H1 (cell line): ENCODE measurements at regions not wholly inside any gene's neighbourhood (a gene's known extent, or its start where the extent isn't known, plus 50 kb on each side); places are given as distances from the start of the nearest gene placed in this dataset.

Source experiments
- BACH1 ChIP-seq: IDR thresholded peaks from 2 replicates; pipeline ENCODE4 v1.6.1; 2012; ENCODE audit warnings: low read length, improper control_type of control experiment
- BCL11A ChIP-seq, 2 experiments: IDR thresholded peaks; one replicate each; pipeline ENCODE4 v1.6.1; 2011; ENCODE audit warnings: low read depth in 2 of 2, low read length in 2 of 2, mild to moderate bottlenecking in 2 of 2
- CTBP2 ChIP-seq: IDR thresholded peaks from 2 replicates; pipeline ENCODE4 v1.7.0; 2011; ENCODE audit warnings: borderline replicate concordance, mild to moderate bottlenecking, moderate library complexity, mixed read lengths, low read length; ENCODE audit not compliant: insufficient read depth, insufficient read length
- GTF2F1 ChIP-seq: IDR thresholded peaks from 2 replicates; pipeline ENCODE4 v1.6.1; 2012; ENCODE audit warnings: low read depth, low read length, improper control_type of control experiment, borderline replicate concordance
- HDAC2 ChIP-seq, 2 experiments: fragments of 300-600 bp in 1 of 2; sonication (generic) in 1 of 2; IDR thresholded peaks; 2 replicates each; pipeline ENCODE4 v1.6.1; 2011 to 2012; ENCODE audit warnings: low read depth in 2 of 2, low read length in 2 of 2, mild to moderate bottlenecking in 2 of 2, moderate library complexity in 2 of 2, borderline replicate concordance in 1 of 2, inconsistent platforms in 1 of 2
- POU5F1 ChIP-seq: IDR thresholded peaks from 2 replicates; pipeline ENCODE4 v1.6.1; 2011; ENCODE audit warnings: low read depth, mild to moderate bottlenecking, low read length, moderate library complexity
- RBBP5 ChIP-seq: IDR thresholded peaks from 2 replicates; pipeline ENCODE4 v1.7.1; 2012; ENCODE audit warnings: low read depth, mild to moderate bottlenecking, inconsistent platforms, low read length, moderate library complexity, borderline replicate concordance
- TF ChIP-seq, protein P1 (sequence below): fragments of 300-600 bp; sonication (generic); IDR thresholded peaks from 2 replicates; pipeline ENCODE4 v1.7.1; 2012; ENCODE audit warnings: low read length, moderate library complexity, mild to moderate bottlenecking, inconsistent platforms; ENCODE audit not compliant: insufficient replicate concordance

DNA sequence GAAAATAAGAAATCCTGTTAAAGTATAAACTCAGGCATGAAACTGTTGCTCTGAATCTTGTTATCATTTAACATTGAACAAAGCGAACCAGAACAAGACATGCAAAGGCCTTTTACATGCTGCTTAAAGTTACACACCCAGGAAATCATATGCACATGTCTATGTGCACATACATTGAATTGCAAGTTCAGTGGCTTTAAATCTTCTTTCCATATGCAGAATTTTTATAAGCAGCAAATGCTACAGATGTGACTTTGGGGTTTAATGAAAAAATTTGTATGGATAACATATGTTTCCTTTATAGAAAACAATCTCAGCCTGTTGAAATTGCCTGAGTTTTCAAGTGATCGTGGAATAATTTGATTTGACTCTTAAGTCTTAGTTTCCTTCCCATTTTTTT, 193.9 kb downstream of the AEBP2 start (continued):
- TF ChIP-seq GTF2F1 (no peak), BCL11A (IDR thresholded peaks at IDR 0.05; ENCODE audit: low read depth in 2 of 2, low read length in 2 of 2) (no peak), RBBP5 (no peak), HDAC2 (IDR thresholded peaks at IDR 0.05; ENCODE audit: borderline replicate concordance in 1 of 2, low read depth in 2 of 2, low read length in 2 of 2) (no peak), BACH1 (no peak), POU5F1 (no peak), CTBP2 (no peak)
- TF ChIP-seq, protein P1, sequence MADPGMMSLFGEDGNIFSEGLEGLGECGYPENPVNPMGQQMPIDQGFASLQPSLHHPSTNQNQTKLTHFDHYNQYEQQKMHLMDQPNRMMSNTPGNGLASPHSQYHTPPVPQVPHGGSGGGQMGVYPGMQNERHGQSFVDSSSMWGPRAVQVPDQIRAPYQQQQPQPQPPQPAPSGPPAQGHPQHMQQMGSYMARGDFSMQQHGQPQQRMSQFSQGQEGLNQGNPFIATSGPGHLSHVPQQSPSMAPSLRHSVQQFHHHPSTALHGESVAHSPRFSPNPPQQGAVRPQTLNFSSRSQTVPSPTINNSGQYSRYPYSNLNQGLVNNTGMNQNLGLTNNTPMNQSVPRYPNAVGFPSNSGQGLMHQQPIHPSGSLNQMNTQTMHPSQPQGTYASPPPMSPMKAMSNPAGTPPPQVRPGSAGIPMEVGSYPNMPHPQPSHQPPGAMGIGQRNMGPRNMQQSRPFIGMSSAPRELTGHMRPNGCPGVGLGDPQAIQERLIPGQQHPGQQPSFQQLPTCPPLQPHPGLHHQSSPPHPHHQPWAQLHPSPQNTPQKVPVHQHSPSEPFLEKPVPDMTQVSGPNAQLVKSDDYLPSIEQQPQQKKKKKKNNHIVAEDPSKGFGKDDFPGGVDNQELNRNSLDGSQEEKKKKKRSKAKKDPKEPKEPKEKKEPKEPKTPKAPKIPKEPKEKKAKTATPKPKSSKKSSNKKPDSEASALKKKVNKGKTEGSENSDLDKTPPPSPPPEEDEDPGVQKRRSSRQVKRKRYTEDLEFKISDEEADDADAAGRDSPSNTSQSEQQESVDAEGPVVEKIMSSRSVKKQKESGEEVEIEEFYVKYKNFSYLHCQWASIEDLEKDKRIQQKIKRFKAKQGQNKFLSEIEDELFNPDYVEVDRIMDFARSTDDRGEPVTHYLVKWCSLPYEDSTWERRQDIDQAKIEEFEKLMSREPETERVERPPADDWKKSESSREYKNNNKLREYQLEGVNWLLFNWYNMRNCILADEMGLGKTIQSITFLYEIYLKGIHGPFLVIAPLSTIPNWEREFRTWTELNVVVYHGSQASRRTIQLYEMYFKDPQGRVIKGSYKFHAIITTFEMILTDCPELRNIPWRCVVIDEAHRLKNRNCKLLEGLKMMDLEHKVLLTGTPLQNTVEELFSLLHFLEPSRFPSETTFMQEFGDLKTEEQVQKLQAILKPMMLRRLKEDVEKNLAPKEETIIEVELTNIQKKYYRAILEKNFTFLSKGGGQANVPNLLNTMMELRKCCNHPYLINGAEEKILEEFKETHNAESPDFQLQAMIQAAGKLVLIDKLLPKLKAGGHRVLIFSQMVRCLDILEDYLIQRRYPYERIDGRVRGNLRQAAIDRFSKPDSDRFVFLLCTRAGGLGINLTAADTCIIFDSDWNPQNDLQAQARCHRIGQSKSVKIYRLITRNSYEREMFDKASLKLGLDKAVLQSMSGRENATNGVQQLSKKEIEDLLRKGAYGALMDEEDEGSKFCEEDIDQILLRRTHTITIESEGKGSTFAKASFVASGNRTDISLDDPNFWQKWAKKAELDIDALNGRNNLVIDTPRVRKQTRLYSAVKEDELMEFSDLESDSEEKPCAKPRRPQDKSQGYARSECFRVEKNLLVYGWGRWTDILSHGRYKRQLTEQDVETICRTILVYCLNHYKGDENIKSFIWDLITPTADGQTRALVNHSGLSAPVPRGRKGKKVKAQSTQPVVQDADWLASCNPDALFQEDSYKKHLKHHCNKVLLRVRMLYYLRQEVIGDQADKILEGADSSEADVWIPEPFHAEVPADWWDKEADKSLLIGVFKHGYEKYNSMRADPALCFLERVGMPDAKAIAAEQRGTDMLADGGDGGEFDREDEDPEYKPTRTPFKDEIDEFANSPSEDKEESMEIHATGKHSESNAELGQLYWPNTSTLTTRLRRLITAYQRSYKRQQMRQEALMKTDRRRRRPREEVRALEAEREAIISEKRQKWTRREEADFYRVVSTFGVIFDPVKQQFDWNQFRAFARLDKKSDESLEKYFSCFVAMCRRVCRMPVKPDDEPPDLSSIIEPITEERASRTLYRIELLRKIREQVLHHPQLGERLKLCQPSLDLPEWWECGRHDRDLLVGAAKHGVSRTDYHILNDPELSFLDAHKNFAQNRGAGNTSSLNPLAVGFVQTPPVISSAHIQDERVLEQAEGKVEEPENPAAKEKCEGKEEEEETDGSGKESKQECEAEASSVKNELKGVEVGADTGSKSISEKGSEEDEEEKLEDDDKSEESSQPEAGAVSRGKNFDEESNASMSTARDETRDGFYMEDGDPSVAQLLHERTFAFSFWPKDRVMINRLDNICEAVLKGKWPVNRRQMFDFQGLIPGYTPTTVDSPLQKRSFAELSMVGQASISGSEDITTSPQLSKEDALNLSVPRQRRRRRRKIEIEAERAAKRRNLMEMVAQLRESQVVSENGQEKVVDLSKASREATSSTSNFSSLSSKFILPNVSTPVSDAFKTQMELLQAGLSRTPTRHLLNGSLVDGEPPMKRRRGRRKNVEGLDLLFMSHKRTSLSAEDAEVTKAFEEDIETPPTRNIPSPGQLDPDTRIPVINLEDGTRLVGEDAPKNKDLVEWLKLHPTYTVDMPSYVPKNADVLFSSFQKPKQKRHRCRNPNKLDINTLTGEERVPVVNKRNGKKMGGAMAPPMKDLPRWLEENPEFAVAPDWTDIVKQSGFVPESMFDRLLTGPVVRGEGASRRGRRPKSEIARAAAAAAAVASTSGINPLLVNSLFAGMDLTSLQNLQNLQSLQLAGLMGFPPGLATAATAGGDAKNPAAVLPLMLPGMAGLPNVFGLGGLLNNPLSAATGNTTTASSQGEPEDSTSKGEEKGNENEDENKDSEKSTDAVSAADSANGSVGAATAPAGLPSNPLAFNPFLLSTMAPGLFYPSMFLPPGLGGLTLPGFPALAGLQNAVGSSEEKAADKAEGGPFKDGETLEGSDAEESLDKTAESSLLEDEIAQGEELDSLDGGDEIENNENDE = no peak
